Neural progenitor cell (in vitro differentiated cells): ENCODE measurements at regions not wholly inside any gene's neighbourhood (a gene's known extent, or its start where the extent isn't known, plus 50 kb on each side); places are given as distances from the start of the nearest gene placed in this dataset.

ENCODE experiments used
- DNase-seq: peaks from one replicate; pipeline ENCODE4 v3.0.0-alpha.2; 2016; ENCODE audit warnings: low spot score
- H2AFZ ChIP-seq: fragments of 200-600 bp; sonication (generic); replicated peaks from 2 replicates; pipeline ENCODE4 v1.6.1; 2016; ENCODE audit warnings: antibody characterized with exemption
- H3F3A ChIP-seq: fragments of 200-600 bp; sonication (generic); 2 replicates; pipeline ENCODE4 v1.6.1; 2016; ENCODE audit warnings: antibody characterized with exemption, low read depth
- H3K27ac ChIP-seq: fragments of 200-600 bp; sonication (generic); 2 replicates; pipeline ENCODE4 v1.5.1; 2016; ENCODE audit warnings: mild to moderate bottlenecking
- H3K27me3 ChIP-seq: fragments of 200-600 bp; sonication (generic); 2 replicates; pipeline ENCODE4 v1.6.1; 2016; ENCODE audit warnings: mild to moderate bottlenecking, moderate library complexity
- H3K36me3 ChIP-seq: fragments of 200-600 bp; sonication (generic); 2 replicates; pipeline ENCODE4 v1.5.1; 2016
- H3K4me1 ChIP-seq: fragments of 200-600 bp; sonication (generic); 2 replicates; pipeline ENCODE4 v1.6.1; 2016; ENCODE audit warnings: mixed run types
- H3K4me2 ChIP-seq: fragments of 200-600 bp; sonication (generic); 2 replicates; pipeline ENCODE4 v1.6.1; 2016
- H3K4me3 ChIP-seq: fragments of 200-600 bp; sonication (generic); 2 replicates; pipeline ENCODE4 v1.5.1; 2016
- H3K79me2 ChIP-seq: fragments of 200-600 bp; sonication (generic); 2 replicates; pipeline ENCODE4 v1.6.1; 2016; ENCODE audit warnings: low read depth
- H3K9ac ChIP-seq: fragments of 200-600 bp; sonication (generic); 2 replicates; pipeline ENCODE4 v1.6.1; 2016
- H3K9me3 ChIP-seq: fragments of 200-600 bp; sonication (generic); 2 replicates; pipeline ENCODE4 v1.5.1; 2016; ENCODE audit warnings: low read depth
- H4K20me1 ChIP-seq: fragments of 200-600 bp; sonication (generic); 2 replicates; pipeline ENCODE4 v1.6.1; 2016; ENCODE audit warnings: low read depth
- H3K27ac Mint-ChIP-seq: 3 replicates; pipeline ENCODE4 v1.8.0; 2021; ENCODE audit warnings: mixed read lengths
- H3K27me3 Mint-ChIP-seq: 2 replicates; pipeline ENCODE4 v1.8.0; 2022; ENCODE audit warnings: low read depth, mild to moderate bottlenecking, inconsistent platforms, moderate library complexity, mixed read lengths; ENCODE audit not compliant: insufficient read depth
- H3K36me3 Mint-ChIP-seq: 3 replicates; pipeline ENCODE4 v1.8.0; 2021; ENCODE audit warnings: mixed read lengths
- H3K4me1 Mint-ChIP-seq: 3 replicates; pipeline ENCODE4 v1.8.0; 2021; ENCODE audit warnings: mixed read lengths
- H3K4me3 Mint-ChIP-seq: 3 replicates; pipeline ENCODE4 v1.8.0; 2021; ENCODE audit warnings: mild to moderate bottlenecking, moderate library complexity, mixed read lengths
- H3K9me3 Mint-ChIP-seq: 3 replicates; pipeline ENCODE4 v1.8.0; 2020; ENCODE audit warnings: mixed read lengths
- CTCF ChIP-seq: fragments of 200-600 bp; sonication (generic); IDR thresholded peaks from 2 replicates; pipeline ENCODE4 v1.5.1; 2017; ENCODE audit warnings: antibody characterized with exemption, mild to moderate bottlenecking
- EZH2 ChIP-seq: fragments of 200-600 bp; sonication (generic); IDR thresholded peaks from 2 replicates; pipeline ENCODE4 v1.6.1; 2017; ENCODE audit warnings: antibody characterized with exemption, mild to moderate bottlenecking, moderate library complexity
- EZH2phosphoT487 ChIP-seq: fragments of 200-600 bp; sonication (generic); IDR thresholded peaks from 2 replicates; pipeline ENCODE4 v1.6.1; 2017; ENCODE audit warnings: antibody characterized with exemption

GRCh38 chr15:69858456-69858855 lies 239.3 kb downstream of the TLE3 start:
- H4K20me1 ChIP-seq: no peaks in the 10 kb centered on the region
- no peak overlapping the region for H3K9ac ChIP-seq
- H3K27me3 Mint-ChIP-seq: peaks cover 28% of the 10 kb centered on the region
- H2AFZ ChIP-seq: no peak overlapping the region
- H3K9me3 ChIP-seq: no peaks in the 10 kb centered on the region
- TF ChIP-seq EZH2 (no peak), EZH2phosphoT487 (no peak), CTCF (no peak)
- no peak overlapping the region for H3K4me3 Mint-ChIP-seq
- H3K4me1 Mint-ChIP-seq: peaks cover 74% of the 10 kb centered on the region
- no peaks in the 10 kb centered on the region for H3K79me2 ChIP-seq
- H3F3A ChIP-seq: no peaks in the 10 kb centered on the region
- H3K27ac ChIP-seq: no peak overlapping the region
- H3K27me3 ChIP-seq: no peaks in the 10 kb centered on the region
- H3K36me3 ChIP-seq: no peaks in the 10 kb centered on the region
- H3K36me3 Mint-ChIP-seq: no peaks in the 10 kb centered on the region
- no peak for DNase-seq
- H3K9me3 Mint-ChIP-seq: peaks cover 4% of the 10 kb centered on the region
- no peak overlapping the region for H3K4me3 ChIP-seq
- H3K4me1 ChIP-seq: peaks cover 19% of the 10 kb centered on the region
- H3K27ac Mint-ChIP-seq: no peak overlapping the region
- H3K4me2 ChIP-seq: no peak overlapping the region

- H3F3A ChIP-seq: no peaks in the 10 kb centered on the region
- no peak overlapping the region for H2AFZ ChIP-seq
- Mint-ChIP-seq H3K4me3 (no peak overlapping the region), H3K9me3 (peaks cover 4% of the 10 kb centered on the region), H3K27ac (no peak overlapping the region), H3K4me1 (peaks cover 60% of the 10 kb centered on the region), H3K36me3 (no peaks in the 10 kb centered on the region), H3K27me3 (peaks cover 24% of the 10 kb centered on the region)
- no peak overlapping the region for H3K4me2 ChIP-seq
- H3K27ac ChIP-seq: no peak overlapping the region
- peaks cover 19% of the 10 kb centered on the region for H3K4me1 ChIP-seq
- H4K20me1 ChIP-seq: no peaks in the 10 kb centered on the region
- H3K79me2 ChIP-seq: no peaks in the 10 kb centered on the region
- DNase-seq: no peak
- no peaks in the 10 kb centered on the region for H3K9me3 ChIP-seq
- no peak overlapping the region for H3K9ac ChIP-seq
- no peak overlapping the region for H3K4me3 ChIP-seq
- TF ChIP-seq CTCF: no peak
- no peak for TF ChIP-seq EZH2phosphoT487
- TF ChIP-seq EZH2: no peak
- H3K36me3 ChIP-seq: no peaks in the 10 kb centered on the region
- no peaks in the 10 kb centered on the region for H3K27me3 ChIP-seq
These were observed 237.9 kb downstream of the TLE3 start for GRCh38 chr15:69859866-69860265.

GRCh38 chr15:69860321-69860720 lies 237.4 kb downstream of the TLE3 start:
- TF ChIP-seq EZH2phosphoT487 (no peak), EZH2 (no peak), CTCF (no peak)
- Mint-ChIP-seq H3K9me3 (peaks cover 4% of the 10 kb centered on the region), H3K36me3 (no peaks in the 10 kb centered on the region), H3K4me3 (no peak overlapping the region), H3K4me1 (peaks cover 55% of the 10 kb centered on the region), H3K27me3 (peaks cover 24% of the 10 kb centered on the region), H3K27ac (peak overlapping the region; percentile 22)
- Histone ChIP-seq H3K27me3 (no peaks in the 10 kb centered on the region), H3K79me2 (no peaks in the 10 kb centered on the region), H3K4me1 (peaks cover 19% of the 10 kb centered on the region), H3K4me3 (no peak overlapping the region), H4K20me1 (no peaks in the 10 kb centered on the region), H3K36me3 (no peaks in the 10 kb centered on the region), H3F3A (no peaks in the 10 kb centered on the region), H3K4me2 (no peak overlapping the region), H2AFZ (no peak overlapping the region), H3K9ac (no peak overlapping the region), H3K27ac (no peak overlapping the region), H3K9me3 (no peaks in the 10 kb centered on the region)
- no peak for DNase-seq
